NCI-H2081 treated with DMSO at 0.1 percent for 48 hours (cell line): ENCODE measurements at regions not wholly inside any gene's neighbourhood (a gene's known extent, or its start where the extent isn't known, plus 50 kb on each side); places are given as distances from the start of the nearest gene placed in this dataset.

ENCODE experiments used
- DNase-seq: peaks from one replicate; lab custom pipeline; 2025; lab: John Stamatoyannopoulos, UW

GRCh38 chr1:81618376-81618775 lies 182.4 kb upstream of the ADGRL2 start:
- no peak for DNase-seq

GRCh38 chr1:81617308-81617967 lies 183.3 kb upstream of the ADGRL2 start:
- DNase-seq = no peak

GRCh38 chr1:81613803-81614202 lies 186.9 kb upstream of the ADGRL2 start:
- DNase-seq = no peak

GRCh38 chr1:81607924-81608323 lies 192.8 kb upstream of the ADGRL2 start:
- DNase-seq = no peak

GRCh38 chr1:81607086-81607485 lies 193.6 kb upstream of the ADGRL2 start:
- no peak for DNase-seq

GRCh38 chr1:81606656-81607055 lies 194.1 kb upstream of the ADGRL2 start:
- no peak for DNase-seq

GRCh38 chr1:81605023-81605422 lies 195.7 kb upstream of the ADGRL2 start:
- DNase-seq = no peak

- no peak for DNase-seq
Observed at GRCh38 chr1:81600878-81601622, 199.7 kb upstream of the ADGRL2 start.

GRCh38 chr1:81600363-81600762 lies 200.4 kb upstream of the ADGRL2 start:
- DNase-seq = no peak

- DNase-seq = no peak
Observed at GRCh38 chr1:81598623-81599022, 202.1 kb upstream of the ADGRL2 start.

GRCh38 chr1:81597720-81598426 lies 202.9 kb upstream of the ADGRL2 start:
- DNase-seq = no peak

GRCh38 chr1:81596341-81596740 lies 204.4 kb upstream of the ADGRL2 start:
- no peak for DNase-seq

- DNase-seq = no peak
Observed at GRCh38 chr1:81594206-81594605, 206.5 kb upstream of the ADGRL2 start.

- DNase-seq = no peak
Observed at GRCh38 chr1:81592233-81592632, 208.5 kb upstream of the ADGRL2 start.

- DNase-seq = no peak
Observed at GRCh38 chr1:81590171-81590570, 210.6 kb upstream of the ADGRL2 start.

GRCh38 chr1:81588149-81588548 lies 212.6 kb upstream of the ADGRL2 start:
- no peak for DNase-seq

GRCh38 chr1:81587426-81587825 lies 213.3 kb upstream of the ADGRL2 start:
- DNase-seq = no peak

GRCh38 chr1:81585371-81585770 lies 215.4 kb upstream of the ADGRL2 start:
- no peak for DNase-seq

- DNase-seq = no peak
Observed at GRCh38 chr1:81584398-81584797, 216.3 kb upstream of the ADGRL2 start.

- no peak for DNase-seq
Observed at GRCh38 chr1:81583878-81584277, 216.9 kb upstream of the ADGRL2 start.

GRCh38 chr1:81582467-81582986 lies 218.2 kb upstream of the ADGRL2 start:
- no peak for DNase-seq

- no peak for DNase-seq
Observed at GRCh38 chr1:81578867-81579266, 221.9 kb upstream of the ADGRL2 start.
